HuH-7.5 (cell line): ENCODE measurements at regions not wholly inside any gene's neighbourhood (a gene's known extent, or its start where the extent isn't known, plus 50 kb on each side); places are given as distances from the start of the nearest gene placed in this dataset.
A peak's percentile ranks its signal among the peaks of the same experiment; 100 is the strongest.

Source experiments
- DNase-seq: peaks from one replicate; pipeline ENCODE4 v3.0.0; 2011; ENCODE audit warnings: low spot score

- DNase-seq, result no peak
Observed at GRCh38 chr1:116819081-116819480, 64.9 kb downstream of the CD2 start.

GRCh38 chr1:116820369-116820768, 66.1 kb downstream of the CD2 start:
- DNase-seq, result no peak

GRCh38 chr1:116821763-116822162, 67.5 kb downstream of the CD2 start:
- DNase-seq, result no peak

DNA sequence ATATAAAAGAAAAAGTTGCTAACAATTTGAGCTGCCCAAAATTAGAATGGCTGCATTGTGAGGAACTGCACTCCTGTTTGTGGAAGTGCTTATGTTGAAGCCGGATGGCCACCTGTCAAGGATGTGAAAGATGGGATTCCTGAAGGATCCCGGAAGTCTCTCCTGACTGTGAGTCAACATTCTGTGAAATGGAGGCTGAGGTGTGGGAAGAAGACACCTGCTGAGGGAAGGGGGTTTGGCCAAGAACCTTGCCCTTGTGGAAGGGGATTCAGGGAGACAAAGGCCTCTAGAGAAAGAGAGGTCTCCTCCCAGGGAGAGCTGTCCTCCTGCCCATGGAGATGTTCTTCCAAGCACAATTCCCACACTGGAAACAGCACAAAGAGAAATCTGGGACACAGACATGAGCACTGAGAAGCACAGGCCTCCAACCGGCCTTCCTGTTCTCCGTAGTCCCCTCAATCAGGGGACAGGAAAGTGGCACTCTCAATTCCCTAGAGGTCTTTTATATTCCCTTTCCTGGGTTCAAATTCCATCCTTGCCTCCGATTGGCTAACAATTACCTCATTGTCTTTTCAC, 70.5 kb downstream of the CD2 start:
- no peak for DNase-seq

GRCh38 chr1:116825207-116825719, 71.0 kb downstream of the CD2 start:
- no peak for DNase-seq

- no peak for DNase-seq
Observed at GRCh38 chr1:116825720-116826438, 71.6 kb downstream of the CD2 start.

GRCh38 chr1:116826818-116827606, 72.8 kb downstream of the CD2 start:
- DNase-seq, result peak; percentile 25

DNA sequence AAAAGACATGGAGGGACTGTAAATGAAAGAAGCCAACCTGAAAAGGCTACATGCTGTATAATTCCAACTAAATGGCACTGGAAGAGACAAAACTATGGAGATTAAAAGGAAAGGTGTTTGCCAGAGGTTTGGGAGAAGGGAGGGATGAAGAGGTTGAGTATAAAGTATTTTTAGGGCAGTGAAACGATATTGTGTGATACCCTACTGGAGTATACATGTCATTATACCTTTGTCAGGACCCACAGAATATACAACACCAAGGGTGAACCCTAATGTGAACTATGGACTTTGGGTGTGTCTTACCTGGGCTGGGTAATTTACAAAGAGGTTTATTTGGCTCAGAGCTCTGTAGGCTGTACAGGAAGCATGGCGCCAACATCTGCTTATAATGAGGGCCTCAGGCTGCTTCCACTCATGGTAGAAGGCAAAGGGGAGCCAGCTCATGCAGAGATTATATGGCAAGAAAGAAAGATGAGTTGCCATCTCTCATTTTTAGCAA, 73.4 kb downstream of the CD2 start:
- DNase-seq, result no peak

DNA sequence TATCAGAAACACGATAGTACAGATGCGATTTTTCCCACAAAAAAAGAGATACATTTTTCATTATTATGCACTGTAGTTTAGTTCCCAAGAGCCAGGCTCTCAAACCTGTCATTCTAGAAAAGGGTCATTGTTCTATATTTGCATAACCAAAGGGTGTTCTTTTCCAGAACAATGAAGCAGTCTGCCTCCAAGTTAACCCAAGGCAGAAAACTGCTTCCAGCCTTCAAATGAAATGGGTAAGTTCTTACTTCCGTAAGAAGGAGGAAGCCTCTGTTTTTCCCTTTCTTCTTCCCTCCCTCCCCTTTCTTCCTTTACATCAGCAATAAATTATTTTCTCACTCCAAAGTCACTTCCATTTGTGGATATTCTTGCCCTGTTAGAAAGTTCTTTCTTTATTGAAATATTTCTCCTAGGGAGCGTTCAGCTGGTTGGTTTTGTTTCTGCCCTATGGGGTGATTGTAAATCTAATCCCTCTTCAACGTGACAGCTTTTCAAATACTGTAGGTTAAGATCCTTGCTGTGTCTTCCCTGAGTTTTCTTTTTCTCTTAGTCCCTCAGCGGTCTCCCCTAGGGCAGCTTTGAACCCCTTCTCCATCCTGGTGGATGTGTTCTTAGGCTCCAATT, 77.3 kb upstream of the PTGFRN start:
- no peak for DNase-seq

DNA sequence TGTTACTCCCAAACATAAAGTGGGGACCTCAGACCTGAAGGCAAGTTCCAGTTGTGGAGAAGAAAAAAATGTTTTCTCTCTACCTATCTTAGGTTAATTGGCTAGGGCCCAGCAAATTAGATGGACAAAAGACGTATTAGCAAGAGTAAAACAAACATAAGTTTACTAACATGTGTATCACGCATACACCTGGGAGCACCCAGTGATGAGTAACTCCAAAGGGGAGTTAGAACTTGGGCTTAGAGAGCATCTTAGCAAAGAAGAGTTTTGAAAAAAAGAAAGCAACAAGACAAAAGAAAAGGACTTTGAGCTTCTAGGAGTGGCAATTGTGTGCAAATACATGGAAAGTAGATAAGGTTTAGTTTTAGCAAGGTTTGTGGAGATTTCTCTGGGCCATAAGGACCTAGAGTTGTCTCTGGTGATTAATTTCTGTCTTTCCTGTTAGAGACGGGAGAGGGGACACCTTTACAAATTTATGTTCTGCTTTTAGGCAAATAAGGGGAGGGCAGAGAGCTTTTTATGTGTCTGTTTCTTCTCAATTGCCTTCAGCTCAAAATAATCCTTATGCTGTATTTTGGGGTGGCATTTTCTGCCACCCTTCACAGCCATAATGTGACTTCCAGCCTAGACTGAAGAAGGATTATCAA, 76.7 kb upstream of the PTGFRN start:
- no peak for DNase-seq

DNA sequence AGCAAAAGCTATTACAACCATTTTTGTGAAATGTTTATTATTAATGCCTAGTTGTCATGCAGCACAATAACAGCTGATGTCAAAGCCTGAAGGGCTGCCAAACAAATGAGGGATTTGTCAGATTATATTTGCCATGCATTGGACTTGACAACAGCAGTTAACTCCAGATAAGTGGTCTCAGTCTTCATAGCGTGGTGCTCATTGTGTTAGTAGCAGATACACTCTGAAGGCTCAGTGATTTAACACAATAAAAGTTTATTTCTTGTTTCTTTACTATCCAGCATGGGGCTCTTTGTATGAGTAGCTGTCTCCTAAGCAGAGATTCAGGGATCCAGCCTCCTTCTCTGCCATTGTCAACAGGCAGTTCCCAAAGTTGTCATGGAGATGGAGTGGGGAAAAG, 76.0 kb upstream of the PTGFRN start:
- DNase-seq, result no peak

- DNase-seq, result no peak
Observed at GRCh38 chr1:116834595-116834994, 75.1 kb upstream of the PTGFRN start.

DNA sequence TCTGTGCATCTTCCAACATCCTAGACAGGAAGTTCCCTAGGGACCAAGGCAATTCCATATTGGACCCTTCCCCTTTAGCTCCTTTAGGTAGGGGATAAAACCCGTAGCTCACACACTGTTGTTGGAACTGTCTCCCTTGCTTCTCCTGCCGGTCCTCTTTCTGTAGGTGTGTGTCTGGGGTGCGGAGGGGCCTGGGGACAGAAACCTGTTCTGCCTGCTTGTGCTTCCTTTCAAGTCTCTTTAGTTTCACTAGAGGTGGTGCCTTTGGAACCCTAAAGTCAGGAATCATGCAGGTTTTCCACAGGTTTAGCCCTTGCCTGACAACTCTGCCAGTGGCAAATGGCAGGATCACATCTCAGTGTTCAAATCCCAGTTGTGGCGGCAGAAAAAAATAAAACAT, 74.6 kb upstream of the PTGFRN start:
- no peak for DNase-seq

- DNase-seq, result no peak
Observed at GRCh38 chr1:116836099-116836498, 73.6 kb upstream of the PTGFRN start.

DNA sequence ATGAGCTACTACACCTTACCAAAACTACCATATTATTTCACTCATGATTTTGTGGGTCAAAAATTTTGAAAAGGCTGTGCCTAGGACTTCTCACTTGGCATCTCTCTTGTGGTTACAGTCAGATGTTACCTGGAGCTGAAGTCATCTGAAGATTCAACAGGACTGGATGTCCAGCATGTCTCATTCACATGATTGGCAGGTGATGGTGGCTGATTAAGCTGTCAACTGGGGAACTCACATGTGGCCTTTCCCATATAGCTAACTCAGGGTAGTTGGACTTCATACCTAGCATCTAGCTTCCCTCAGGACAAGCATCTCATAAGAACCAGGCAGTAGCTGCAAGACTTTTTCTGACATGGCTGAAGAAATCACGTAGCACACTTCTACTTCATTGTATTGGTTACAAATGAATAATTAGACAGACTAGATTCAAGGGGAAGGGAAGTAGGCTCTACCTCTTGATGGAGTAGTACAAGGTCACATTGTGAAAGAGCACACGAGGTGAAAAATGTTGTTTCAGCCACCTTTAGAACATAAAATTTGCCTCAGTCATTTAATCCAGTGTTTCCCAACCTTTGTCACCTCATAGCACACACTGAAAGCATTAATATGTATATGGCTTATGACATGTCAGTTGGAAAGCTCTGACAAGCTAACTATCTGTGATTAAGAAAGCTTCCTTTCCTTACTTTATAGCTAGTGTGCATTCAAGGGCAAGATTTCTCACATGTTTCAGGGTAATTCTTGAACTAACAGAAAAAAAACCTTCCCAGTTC, 68.0 kb upstream of the PTGFRN start:
- no peak for DNase-seq

DNA sequence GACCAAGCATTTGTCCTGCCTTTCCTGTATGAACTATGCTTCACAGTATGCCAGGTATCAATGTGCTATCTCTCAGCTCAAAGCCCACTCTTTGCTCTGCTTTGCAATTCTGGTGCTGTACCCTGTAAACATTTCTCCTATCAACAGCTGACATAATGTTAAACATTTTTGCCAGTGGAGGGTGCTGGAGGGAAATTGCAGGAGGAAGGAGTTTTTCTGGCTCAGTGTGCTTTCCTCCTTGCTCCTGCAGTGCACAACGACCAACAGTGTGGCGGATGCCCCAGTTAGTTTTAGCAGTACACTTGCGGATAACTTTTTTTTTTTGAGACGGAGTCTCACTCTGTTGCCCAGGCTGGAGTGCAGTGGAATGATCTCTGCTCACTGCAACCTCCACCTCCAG, 67.1 kb upstream of the PTGFRN start:
- no peak for DNase-seq

DNA sequence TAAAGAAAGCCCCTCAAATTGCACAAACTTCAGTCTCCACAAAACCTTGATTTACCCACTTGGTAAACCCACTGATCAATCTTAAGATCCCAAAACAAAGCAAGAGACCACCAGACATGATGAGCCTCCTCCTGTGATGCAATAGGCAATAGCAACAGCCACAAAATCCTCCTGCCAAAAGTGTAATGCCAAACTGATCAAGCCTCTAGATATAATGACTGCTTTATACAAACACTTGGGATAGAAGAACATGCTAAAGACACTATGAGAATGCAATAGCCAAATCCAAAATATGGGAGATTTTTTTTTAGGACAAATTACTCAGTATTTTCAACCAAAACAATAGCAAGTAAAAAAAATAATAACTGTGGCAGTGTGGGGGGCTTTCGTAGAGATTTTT, 64.9 kb upstream of the PTGFRN start:
- no peak for DNase-seq

DNA sequence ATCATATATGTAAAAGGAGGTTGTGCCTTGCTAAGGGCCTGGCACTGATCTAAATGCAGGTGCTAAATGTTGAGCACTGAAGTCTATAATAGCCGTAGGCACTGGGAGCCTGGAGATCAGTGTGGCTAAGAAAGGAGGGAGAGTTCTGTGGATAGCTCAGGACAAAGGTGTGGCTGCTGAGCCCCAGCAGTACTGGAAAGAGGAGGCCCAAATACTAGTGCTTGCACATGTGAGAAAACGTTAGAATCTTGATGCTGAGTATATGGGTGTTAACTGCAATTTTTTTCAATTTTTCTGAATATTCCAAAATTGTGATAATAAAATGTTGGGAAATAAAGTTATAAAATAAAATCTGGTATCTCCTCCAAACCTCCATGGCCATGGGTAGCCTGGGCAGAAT, 62.5 kb upstream of the PTGFRN start:
- no peak for DNase-seq

- DNase-seq, result no peak
Observed at GRCh38 chr1:116847688-116848531, 61.8 kb upstream of the PTGFRN start.

GRCh38 chr1:116850436-116850835, 59.3 kb upstream of the PTGFRN start:
- no peak for DNase-seq
